HG03439 (cell line): ENCODE measurements at regions not wholly inside any gene's neighbourhood (a gene's known extent, or its start where the extent isn't known, plus 50 kb on each side); places are given as distances from the start of the nearest gene placed in this dataset.
"Not testable (repeated sequence)": the region's sequence is repeated elsewhere in the genome, so short reads cannot be mapped to it uniquely, and the experiment has no call there.

Source experiments
- ATAC-seq: cut with Tn5 transposase; IDR thresholded peaks from one replicate; pipeline ENCODE4 v1.9.1; 2021; ENCODE audit warnings: mild to moderate bottlenecking, moderate library complexity; ENCODE audit not compliant: unreplicated experiment

DNA sequence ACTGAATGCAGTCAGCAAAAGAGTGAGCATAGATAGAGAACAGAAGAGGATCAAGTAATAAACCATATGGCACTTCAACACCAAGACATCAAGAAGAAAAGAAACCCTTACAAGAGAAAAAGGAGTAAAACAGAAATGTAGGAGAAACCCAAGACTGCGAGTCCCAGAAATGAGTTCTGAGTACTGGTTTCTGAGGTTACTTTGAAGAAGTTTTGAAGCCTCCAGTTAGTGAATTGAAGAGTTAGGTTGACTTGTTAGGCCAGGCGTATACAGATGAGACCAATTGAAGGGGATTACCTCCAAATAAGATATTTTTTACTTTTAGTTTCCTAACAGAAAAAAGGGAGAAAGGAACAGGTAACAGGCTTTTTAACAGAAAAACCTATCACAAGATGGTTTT is 162.2 kb upstream of the SSTR1 start:
- no peak for ATAC-seq

DNA sequence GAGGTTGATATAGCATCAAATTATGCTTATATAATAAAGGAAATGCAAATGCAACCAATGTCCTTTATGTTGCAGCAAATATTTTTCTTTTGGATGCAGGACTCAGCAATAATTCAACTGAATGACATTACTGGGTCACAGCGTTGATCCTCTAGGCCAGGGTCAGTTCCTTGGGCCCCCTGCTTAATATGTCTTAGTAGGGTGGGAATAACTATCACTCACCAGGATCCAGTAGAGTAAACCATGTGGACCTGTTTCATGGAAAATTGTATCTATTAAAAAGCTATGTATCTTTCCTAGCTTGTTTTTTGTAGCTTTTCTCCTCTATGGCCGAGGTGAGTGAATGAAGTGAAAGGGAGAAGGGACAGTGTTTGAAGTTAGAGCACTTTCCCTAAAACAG is 161.5 kb upstream of the SSTR1 start:
- no peak for ATAC-seq

DNA sequence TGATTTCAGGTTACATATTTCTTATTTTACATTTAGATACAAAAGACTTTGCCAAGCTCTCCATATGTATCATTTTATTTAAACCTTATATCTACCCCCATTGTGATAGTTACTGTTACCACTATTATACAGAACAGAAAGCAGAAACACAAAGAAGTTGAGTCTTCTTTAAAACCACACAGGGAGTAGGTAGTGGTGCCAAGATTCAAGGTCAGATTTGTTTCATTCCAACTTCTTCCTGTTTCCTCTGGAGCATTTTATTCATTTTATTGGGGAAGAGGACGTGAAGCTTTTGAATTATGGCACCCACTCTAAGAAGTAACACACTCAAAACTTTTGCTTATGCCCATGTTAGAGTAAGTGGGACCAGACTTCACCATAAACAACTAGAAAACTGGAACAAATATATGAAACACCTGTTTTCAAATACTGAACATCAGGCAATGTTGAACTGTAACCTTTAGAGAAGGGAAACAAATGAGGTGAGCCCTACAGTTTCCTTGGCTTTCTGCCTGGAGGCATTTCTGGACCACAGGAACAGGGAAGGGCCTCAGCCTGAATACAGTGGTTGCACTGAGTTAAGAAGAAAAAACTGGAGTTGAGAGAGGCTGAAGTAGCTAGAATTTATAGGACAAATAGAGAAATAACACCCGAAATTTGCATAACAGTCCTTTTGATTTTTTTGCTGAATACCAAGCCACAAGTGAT is 160.4 kb upstream of the SSTR1 start:
- no peak for ATAC-seq

DNA sequence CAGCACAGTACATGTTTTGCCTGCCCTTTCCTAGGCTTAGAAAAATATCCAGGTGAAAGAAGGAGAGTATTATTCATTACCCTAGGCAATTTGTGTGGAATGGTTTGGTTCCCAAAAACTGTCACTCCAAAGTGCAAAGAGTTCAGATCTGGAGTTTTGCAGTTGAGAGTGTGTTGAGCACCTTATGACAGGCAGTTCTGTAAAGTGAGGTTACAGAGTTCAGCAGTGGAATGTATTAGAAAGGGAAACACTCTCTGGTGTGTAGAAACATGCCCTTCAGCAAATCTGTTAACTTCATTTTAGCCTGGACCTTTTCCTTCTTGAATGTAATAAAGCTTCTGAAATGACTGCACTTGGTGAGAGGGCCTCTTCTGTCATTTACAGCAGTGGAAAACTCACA is 154.0 kb upstream of the SSTR1 start:
- no peak for ATAC-seq

DNA sequence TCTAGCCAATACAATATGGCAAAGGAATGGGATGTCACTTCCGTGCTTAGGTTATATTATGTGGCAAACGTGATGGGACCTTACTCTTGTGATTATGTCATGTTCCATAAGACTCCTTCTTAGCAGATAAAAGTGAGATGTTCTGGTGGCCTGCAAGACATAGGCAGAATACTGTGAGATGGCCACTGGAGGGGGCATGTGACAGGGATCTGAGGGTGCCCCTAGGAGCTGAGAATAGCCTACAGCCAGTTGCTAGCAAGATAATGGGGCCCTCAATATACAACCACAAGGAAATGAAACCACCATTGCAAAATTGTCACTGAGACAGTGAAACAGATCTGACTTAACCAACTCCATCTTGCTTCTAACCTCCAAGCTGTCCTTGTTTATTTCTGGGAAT is 151.4 kb upstream of the SSTR1 start:
- no peak for ATAC-seq

DNA sequence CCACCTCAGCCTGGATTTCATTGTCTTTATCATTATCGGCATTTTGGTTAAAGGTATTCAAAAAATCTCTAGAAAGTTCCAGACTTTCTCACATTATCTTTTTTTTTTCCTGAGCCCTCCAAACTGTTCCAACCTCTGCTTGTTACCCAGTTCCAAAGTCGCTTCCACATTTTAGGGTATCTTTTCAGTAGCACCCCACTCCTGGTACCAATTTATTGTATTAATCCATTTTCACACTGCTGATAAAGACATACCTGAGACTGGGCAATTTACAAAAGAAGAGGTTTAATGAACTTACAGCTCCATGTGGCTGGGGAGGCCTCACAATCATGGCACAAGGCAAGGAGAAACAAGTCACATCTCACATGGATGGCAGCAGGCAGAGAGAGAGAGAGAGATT is 145.5 kb upstream of the SSTR1 start:
- not testable (repeated sequence) for ATAC-seq

DNA sequence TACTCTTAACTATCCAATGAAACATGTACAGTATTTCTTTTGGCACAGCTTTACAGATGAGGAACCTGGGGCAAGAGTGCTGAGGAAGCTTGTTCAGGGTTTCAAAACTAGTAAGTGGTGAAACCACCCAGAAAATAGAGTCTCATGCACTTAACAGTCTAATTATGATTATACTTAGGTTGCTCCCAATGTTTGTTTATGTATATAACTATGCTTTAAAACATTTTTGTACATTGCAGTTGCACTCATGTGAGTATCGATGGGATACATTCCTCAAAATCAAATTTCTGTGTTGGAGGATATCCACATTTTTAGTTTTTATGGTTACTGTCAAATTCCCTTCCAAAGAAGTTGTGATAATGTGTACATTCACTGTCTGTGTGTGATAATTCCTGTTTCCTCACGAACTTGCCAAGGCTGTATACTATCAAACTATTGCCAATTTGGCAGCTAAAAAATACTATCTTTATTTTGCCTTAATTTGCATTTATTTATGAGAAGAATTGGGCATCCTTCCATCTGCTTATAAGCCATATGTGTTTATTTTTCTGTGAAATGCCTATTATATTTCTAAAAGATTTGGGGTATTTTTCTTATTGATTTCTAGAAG is 143.9 kb upstream of the SSTR1 start:
- ATAC-seq: no peak

DNA sequence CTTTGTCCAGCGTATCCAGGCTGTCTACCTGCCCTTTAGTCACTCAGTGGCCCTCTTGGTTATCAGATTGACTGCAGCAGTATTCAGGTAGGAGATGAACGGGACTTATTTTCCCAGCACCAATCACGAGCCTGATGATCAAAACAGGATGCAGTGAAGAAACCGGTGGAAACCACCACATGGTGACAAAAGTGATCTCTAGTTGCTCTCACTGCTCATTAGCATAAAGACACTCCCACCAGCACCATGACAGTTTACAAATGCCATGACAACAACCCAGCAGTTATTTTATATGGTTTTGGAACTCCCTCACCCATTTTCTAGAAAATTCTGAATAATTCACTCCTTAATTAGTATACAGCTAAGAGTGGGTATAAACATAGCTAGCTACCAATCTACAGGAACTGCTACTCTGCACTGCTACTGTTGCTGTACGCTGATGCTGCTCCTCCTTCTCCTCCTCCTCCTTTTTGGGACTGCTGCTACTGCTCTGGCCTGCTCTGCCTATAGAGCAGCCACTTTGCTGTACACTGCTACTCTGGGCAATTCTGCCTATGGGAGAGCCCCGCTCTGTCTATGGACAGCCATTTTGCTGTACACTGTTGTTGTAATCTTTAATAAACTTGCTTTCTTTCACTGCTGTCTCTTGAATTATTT is 142.5 kb upstream of the SSTR1 start:
- ATAC-seq: peak; percentile 83

DNA sequence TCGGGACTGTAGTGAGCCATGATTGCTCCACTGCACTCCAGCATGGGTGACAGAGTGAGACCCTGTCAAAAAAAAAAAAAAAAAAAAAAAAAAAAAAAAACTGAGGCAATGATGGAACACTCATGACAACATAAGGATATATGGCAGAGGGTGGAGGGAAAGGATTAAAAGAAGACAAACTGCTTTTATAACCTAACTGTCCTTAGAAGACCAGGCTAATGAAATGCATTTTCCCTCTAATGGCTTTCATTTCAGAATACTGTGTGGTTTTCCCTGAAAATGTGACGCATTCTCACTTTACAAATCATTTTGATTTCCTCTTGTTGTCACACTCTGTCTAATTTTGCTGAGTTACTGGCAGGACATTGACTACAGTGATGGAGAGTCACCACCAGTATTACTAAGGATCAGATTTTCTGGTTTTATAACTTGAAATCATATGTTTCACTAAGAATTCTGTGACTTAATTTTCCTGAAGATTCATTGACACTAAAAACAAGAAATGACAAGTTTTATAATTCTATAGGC is 137.6 kb upstream of the SSTR1 start:
- ATAC-seq: no peak

DNA sequence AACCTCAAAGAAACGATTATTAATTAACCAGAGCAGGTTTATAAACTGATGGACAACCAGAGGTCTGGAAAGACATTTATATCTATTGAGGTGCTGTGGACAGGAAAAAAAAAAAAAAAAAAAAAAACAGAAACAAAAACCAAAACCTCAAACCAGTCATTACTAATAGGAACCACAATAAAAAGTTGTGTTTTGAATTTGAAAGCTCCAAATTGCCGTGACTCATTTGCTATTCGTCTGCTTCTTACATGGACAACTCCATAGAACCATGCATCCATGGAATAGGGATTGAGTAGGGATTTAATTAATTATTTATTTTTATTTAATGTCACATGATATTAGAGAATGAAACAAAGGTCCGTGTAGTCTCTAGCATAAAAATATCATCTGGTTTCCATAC is 134.1 kb upstream of the SSTR1 start:
- no peak for ATAC-seq

DNA sequence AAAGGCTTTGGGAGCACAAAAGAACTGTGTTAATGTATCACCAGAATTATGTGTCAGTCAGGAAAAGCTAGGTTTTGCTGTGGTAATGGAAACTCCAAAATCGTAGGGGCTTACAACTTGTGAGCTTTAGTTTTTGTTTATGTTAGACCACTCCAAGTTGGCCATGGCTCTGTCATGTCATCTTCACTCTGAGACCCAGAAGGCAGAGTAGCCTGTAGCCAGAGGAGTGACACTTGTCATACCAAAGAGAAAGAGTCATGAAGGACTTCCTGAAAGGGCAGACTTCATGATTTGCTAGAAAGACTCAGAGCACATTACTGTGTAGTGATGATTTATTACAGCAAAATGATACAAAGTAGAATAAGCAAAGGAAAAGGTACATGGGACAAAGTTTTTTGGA is 133.6 kb upstream of the SSTR1 start:
- no peak for ATAC-seq

DNA sequence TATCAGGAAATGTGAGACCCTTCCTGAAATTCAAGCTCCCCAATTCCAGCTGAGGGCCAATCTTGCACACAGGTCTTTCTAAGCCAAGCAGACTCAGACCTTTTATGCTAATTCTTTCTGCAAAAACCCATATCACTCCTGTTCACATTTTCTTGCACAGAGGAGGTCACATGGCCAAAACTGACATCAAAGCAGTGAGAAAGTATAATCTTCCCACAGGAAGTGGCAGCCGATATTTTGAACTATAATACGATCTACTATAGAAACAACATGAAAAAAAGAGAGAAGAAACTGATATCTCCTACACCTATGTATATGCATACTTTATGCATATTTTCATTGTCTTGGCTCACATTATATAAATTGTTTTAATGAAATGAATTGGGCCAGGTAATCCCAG is 132.9 kb upstream of the SSTR1 start:
- no peak for ATAC-seq

DNA sequence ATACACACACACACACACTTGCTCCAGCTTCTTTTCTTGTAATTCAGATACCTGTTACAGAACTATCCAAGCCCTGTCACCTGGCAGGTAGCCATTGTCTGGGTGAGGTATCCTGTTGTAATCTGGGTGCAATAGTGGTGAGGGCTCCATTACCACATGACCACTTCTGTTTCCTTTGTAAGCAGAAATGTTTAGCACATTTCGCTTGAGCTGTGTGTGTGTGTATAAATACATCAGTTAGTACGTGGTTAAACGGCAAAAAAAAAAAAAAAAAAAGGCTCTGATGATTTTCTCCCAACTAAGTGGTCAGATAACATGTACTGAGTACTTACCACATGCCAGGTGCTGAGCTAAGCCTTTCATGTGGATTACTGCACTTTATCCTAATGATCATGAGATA is 129.3 kb upstream of the SSTR1 start:
- ATAC-seq: no peak

DNA sequence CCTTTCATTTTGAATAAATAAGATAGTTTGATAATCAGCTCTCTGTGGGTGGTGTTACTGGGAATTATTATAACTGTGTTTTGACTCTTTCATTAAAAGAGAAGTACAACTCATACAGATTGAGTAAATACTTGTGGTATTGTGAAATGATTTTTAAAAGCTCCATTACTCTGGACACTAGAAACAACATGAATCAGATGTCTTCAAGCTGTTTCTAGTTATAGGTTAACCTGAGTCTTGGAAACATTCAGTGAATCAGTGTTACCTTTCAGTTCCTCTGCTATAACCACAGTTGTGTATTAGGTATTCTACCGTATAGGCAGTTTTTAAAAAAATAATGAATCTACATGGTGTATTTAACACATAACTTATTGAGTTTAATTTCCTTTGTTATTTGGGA is 128.4 kb upstream of the SSTR1 start:
- no peak for ATAC-seq

DNA sequence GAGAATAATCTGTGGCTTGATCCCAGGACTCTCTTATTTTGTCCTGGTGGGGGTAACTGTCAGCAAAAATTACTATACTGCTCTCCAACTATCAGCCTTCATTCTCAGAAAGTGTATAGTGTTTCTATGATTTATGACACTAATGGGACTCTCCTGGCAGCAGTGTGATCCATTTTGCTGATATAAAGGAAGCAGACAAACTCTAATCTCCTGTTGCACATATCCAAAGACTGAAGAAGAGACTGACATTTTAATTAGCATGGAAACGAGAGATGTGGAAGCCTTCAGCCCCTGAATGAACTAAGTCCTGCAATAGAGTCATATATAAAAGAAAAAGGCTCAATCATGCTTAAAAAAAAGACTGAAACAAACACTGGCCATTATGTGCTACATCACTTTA is 127.8 kb upstream of the SSTR1 start:
- ATAC-seq: no peak

DNA sequence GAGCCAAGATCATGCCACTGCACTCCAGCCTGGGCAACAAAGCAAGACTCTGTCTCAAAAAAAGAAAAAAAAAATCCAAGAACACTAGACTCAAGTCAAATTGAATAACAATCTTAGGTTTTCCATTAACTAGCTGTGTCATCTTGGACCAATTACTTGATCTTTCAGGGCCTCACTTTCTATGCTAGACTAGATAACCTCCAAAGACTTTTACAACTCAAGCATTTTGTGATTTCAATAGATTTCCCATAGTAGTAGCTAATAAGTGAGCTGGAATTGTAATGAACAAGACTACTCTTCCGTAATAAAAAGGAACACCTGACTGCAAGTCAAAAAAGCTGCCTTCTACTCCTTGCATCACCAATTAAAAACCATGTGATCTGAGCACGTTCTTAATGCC is 127.0 kb upstream of the SSTR1 start:
- ATAC-seq: no peak

DNA sequence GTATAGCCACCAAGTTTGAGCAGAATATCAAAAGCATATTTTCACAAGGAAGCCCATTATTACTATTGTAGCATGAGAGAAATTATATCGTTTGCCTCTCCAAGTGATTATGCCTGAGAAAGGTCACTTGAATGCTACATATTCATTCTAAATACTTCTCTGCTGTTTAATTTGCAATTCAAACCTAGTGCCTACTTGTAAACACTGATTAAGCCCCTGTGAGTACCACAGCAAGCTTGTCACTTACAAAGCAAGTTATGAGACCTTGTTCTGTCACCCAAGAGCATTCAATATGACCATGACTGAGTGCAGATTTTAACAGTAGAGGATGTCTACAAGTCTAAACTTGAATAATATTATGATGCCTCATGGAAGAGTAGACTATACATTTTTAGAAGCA is 124.7 kb upstream of the SSTR1 start:
- ATAC-seq: no peak

DNA sequence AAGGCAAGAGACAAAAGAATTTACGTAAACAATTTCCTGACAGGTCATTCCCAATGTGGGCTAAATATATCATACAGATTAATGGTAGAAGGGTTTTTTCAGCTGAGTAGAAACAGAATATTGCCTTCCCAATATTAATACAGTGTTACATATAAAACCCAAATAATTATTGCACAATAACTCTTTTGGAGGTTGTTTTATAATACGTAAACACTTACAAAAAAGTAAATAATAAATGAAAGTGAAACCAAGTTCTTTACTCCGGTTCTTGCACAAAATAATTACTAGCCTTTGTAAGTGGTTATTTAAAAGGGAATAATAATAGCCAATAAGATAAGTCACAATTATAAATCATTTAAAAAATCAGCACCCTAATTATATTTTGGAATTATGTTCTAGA is 118.6 kb upstream of the SSTR1 start:
- ATAC-seq: no peak

DNA sequence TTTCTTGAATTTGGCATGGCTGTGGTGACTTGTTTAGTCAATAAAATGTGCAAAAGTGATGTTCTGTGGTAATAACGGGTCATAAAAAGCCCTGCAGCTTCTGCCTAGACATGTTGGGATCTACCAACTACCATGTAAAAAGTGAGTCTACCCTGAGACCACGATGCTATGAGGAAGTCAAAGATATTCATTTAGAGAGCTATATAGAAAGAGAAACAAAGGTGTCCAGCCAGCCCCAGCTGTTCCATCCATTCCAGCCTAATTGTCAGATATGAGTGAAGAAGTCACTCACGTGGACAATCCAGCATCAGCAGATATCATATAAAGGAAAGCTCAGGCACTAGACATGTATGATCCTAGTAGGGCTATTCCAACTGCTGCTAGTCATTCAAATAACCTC is 117.2 kb upstream of the SSTR1 start:
- no peak for ATAC-seq

DNA sequence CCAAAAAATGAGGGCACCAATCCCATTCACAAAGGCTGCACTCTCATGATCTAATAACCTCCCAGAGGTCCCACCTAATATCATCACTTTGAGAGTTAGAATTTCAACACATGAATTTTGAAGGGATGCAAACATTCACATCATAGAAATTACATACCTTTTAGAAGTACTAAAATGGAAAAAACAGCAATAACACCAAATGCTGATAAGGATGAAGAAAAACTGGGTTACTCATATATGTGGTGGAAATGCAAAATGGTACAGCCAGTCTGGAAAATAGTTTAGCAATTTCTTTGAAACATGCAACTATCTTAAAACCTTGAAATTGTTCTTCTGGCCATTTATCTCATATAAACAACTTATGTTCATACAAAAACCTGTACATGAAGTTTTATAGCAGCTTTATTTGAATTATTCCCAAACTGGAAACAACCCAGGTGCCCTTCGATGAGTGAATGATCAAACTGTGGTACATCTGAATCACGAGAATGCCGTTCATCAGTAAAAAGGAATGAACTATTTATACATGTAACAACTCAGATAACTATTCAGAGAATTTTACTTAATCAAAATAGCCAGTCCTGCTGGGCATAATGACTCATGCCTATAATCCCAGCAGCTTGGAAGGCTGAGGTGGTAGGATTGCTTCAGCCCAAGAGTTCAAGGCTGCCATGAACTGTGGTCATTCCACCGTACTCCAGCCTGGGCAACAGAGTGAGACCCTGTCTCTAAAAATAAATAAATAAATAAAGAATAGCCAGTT is 109.4 kb upstream of the SSTR1 start:
- no peak for ATAC-seq

DNA sequence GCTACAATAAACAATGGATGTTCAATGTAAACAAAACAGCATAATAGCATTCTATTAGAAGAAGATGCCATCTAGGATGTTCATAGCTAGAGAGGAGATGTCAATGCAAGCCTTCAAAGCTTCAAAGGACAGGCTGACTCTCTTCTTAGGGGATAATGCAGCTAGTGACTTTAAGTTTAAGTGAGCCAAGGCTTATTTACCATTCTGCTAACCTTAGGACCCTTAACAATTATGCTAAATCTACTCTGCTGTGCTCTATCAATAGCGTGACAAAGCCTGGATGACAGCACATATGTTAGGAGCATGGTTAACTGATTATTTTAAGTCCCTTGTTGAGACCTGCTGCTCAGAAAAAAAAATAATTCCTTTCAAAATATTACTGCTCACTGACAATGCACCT is 106.0 kb upstream of the SSTR1 start:
- no peak for ATAC-seq
